A549 (cell line): ENCODE measurements at regions not wholly inside any gene's neighbourhood (a gene's known extent, or its start where the extent isn't known, plus 50 kb on each side); places are given as distances from the start of the nearest gene placed in this dataset.

Experiments used
- ATAC-seq, 2 experiments: fragments of 200-7000 bp in 1 of 2; fragments of >200 bp in 1 of 2; cut with Nextera tagmentation in 1 of 2; cut with Tn5 transposase in 1 of 2; 3 replicates each; pipeline versions ENCODE4 v1.8.0 to v1.9.1; 2018 to 2020; ENCODE audit warnings: mild to moderate bottlenecking in 1 of 2, moderate library complexity in 1 of 2
- CTCF ChIA-PET: fragments of 300-600 bp; sonication (Branson Sonifier 250); formaldehyde crosslinking; extraction: SDS; loops from one replicate; lab custom pipeline; 2021; ENCODE audit warnings: antibody characterized with exemption, inconsistent platforms; lab: Yijun Ruan, JAX
- POLR2A ChIA-PET: fragments of 350-600 bp; formaldehyde crosslinking; extraction: SDS; loops from one replicate; lab custom pipeline; 2021; ENCODE audit warnings: antibody characterized with exemption, inconsistent platforms; lab: Yijun Ruan, JAX
- DNase-seq, 2 experiments: peaks; one replicate each; pipeline versions ENCODE4 v3.0.0 to v3.0.0-alpha.2; 2011 to 2016; ENCODE audit warnings: low read depth in 1 of 2, low spot score in 1 of 2
- FAIRE-seq: peaks from 2 replicates; lab custom pipeline; 2011; peaks lifted over from hg19 to GRCh38; lab: Jason Lieb, UNC
- H3K27ac ChIP-seq, 2 experiments: fragments of >200 bp; sonication (Bioruptor Twin); formaldehyde crosslinking; 3 replicates each; pipeline ENCODE4 v1.5.1; 2016 to 2017
- H3K4me1 ChIP-seq: fragments of >200 bp; sonication (Bioruptor Twin); formaldehyde crosslinking; 3 replicates; pipeline ENCODE4 v1.6.1; 2016
- H3K4me2 ChIP-seq: fragments of >200 bp; sonication (Bioruptor Twin); formaldehyde crosslinking; 3 replicates; pipeline ENCODE4 v1.6.1; 2016
- H3K4me3 ChIP-seq: fragments of >200 bp; sonication (Bioruptor Twin); formaldehyde crosslinking; 3 replicates; pipeline ENCODE4 v1.5.1; 2016
- H3K9me3 ChIP-seq: fragments of >200 bp; sonication (Bioruptor Twin); formaldehyde crosslinking; 3 replicates; pipeline ENCODE4 v1.6.1; 2016
- CBX2 ChIP-seq: fragments of 200-600 bp; sonication (generic); IDR thresholded peaks from 2 replicates; pipeline ENCODE4 v1.6.1; 2016; ENCODE audit warnings: low read depth, mild to moderate bottlenecking, borderline replicate concordance
- CTCF ChIP-seq: fragments of >200 bp; sonication (Bioruptor Twin); formaldehyde crosslinking; IDR thresholded peaks from 3 replicates; pipeline ENCODE4 v1.5.1; 2016
- EP300 ChIP-seq, 2 experiments: fragments of >200 bp; sonication (Bioruptor Twin); formaldehyde crosslinking; IDR thresholded peaks; 2 replicates in 1 of 2; 3 replicates in 1 of 2; pipeline ENCODE4 v1.6.1; 2016 to 2017
- FOSB ChIP-seq: fragments of 250-450 bp; sonication (Bioruptor Pico); IDR thresholded peaks from 2 replicates; pipeline ENCODE4 v1.5.0; 2020; ENCODE audit warnings: mild to moderate bottlenecking, moderate library complexity
- FOXS1 ChIP-seq: fragments of 250-450 bp; sonication (Bioruptor Pico); IDR thresholded peaks from 2 replicates; pipeline ENCODE4 v1.5.0; 2020; ENCODE audit warnings: mild to moderate bottlenecking, moderate library complexity
- JUN ChIP-seq, 2 experiments: fragments of >200 bp; sonication (Bioruptor Twin); formaldehyde crosslinking; IDR thresholded peaks; 2 replicates in 1 of 2; 3 replicates in 1 of 2; pipeline ENCODE4 v1.6.1; 2016 to 2017
- JUNB ChIP-seq: fragments of >200 bp; sonication (Bioruptor Twin); formaldehyde crosslinking; IDR thresholded peaks from 2 replicates; pipeline ENCODE4 v1.6.1; 2016
- KDM5A ChIP-seq: fragments of 200-600 bp; sonication (generic); IDR thresholded peaks from 2 replicates; pipeline ENCODE4 v1.6.1; 2016; ENCODE audit warnings: antibody characterized with exemption, mild to moderate bottlenecking
- NFE2L2 ChIP-seq: fragments of 150-350 bp; conservative IDR thresholded peaks from 2 replicates; pipeline ENCODE4 v1.6.1; 2014; ENCODE audit warnings: low read length
- NR3C1 ChIP-seq: fragments of >200 bp; sonication (Bioruptor Twin); formaldehyde crosslinking; IDR thresholded peaks from 3 replicates; pipeline ENCODE4 v1.6.1; 2017
- POLR2A ChIP-seq: IDR thresholded peaks from 2 replicates; pipeline ENCODE4 v1.6.1; 2012; ENCODE audit warnings: mild to moderate bottlenecking, low read length
- RARB ChIP-seq: fragments of 250-450 bp; sonication (Bioruptor Pico); IDR thresholded peaks from 2 replicates; pipeline ENCODE4 v1.8.0; 2021; ENCODE audit warnings: mild to moderate bottlenecking, moderate library complexity
- REST ChIP-seq: fragments of 200-600 bp; sonication (generic); IDR thresholded peaks from 2 replicates; pipeline ENCODE4 v1.6.1; 2016; ENCODE audit warnings: antibody characterized with exemption, mild to moderate bottlenecking, moderate library complexity
- RFX5 ChIP-seq: fragments of 450-650 bp; IDR thresholded peaks from 2 replicates; pipeline ENCODE4 v1.7.1; 2014; ENCODE audit warnings: antibody characterized with exemption, mild to moderate bottlenecking, moderate library complexity
- SMC3 ChIP-seq: fragments of >200 bp; sonication (Bioruptor Twin); formaldehyde crosslinking; IDR thresholded peaks from 3 replicates; pipeline ENCODE4 v1.6.1; 2018; ENCODE audit warnings: inconsistent platforms
- SREBF2 ChIP-seq: fragments of 450-650 bp; IDR thresholded peaks from 2 replicates; pipeline ENCODE4 v1.6.1; 2014; ENCODE audit warnings: mild to moderate bottlenecking, moderate library complexity
- ZNF302 ChIP-seq: fragments of 250-450 bp; sonication (Bioruptor Pico); IDR thresholded peaks from 2 replicates; pipeline ENCODE4 v1.9.0; 2021; ENCODE audit warnings: inconsistent platforms, mild to moderate bottlenecking, moderate library complexity
- WGBS: methylation state at CpG from one replicate; pipeline ENCODE4 v1.1.6; 2017; ENCODE audit errors: missing lambda C conversion rate; 5-methylcytosine and 5-hydroxymethylcytosine counted together
- TF ChIP-seq, protein P1 (sequence below): fragments of >200 bp; sonication (Bioruptor Twin); formaldehyde crosslinking; IDR thresholded peaks from 2 replicates; pipeline ENCODE4 v1.6.1; 2016
- TF ChIP-seq, protein P2 (sequence below): fragments of >200 bp; sonication (Bioruptor Twin); formaldehyde crosslinking; IDR thresholded peaks from 3 replicates; pipeline ENCODE4 v1.6.1; 2016
- TF ChIP-seq, protein P3 (sequence below): fragments of 450-650 bp; IDR thresholded peaks from 2 replicates; pipeline ENCODE4 v1.6.1; 2014; ENCODE audit warnings: antibody characterized with exemption

DNA sequence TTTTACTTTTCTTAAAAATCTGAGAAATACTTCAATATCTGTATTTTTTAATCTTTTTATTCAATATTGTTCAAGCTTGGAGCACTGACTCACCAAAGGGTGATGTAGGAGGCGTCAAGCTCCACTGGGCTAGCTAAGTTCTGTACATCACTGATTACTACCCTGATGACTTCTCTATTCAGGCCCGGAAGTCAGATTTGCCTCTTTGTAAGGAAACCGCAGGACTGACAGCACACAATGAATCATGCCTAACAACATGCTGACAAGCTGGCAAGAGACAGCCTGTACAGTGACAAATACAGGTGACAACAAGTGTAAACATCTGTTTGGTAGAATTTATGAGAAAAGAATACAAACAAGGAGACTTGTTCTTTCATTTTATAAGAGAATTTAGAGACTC, 627.9 kb upstream of the RORB start:
- 14% methylated on average over 3 of the region's 3 CpGs for WGBS
- CTCF ChIA-PET = no interaction called here
- H3K4me2 ChIP-seq = no peak overlapping the region

GRCh38 chr9:73871636-73872035, 625.5 kb upstream of the RORB start:
- DNase-seq (no peak), FAIRE-seq (no peak), ATAC-seq (no peak)
- no peak overlapping the region for H3K27ac ChIP-seq
- no peak for TF ChIP-seq NR3C1
- TF ChIP-seq RFX5 = no peak
- H3K9me3 ChIP-seq = no peaks in the 10 kb centered on the region
- ChIA-PET POLR2A (no interaction called here), CTCF (no interaction called here)
- no peak overlapping the region for H3K4me2 ChIP-seq
- H3K4me3 ChIP-seq = no peak overlapping the region
- H3K4me1 ChIP-seq = no peaks in the 10 kb centered on the region
- WGBS = 48% methylated on average over 4 of the region's 4 CpGs

More for the DNA sequence above, 627.9 kb upstream of the RORB start:
- ATAC-seq (0 out of 6 replicates have a peak, but pooled peaks of 1 of the 2 experiments have one; percentile 50), FAIRE-seq (no peak), DNase-seq (peak in 1 of 2 experiments; percentile 13)
- Histone ChIP-seq H3K27ac (no peak overlapping the region), H3K9me3 (no peaks in the 10 kb centered on the region), H3K4me3 (no peak overlapping the region), H3K4me1 (no peaks in the 10 kb centered on the region)
- POLR2A ChIA-PET = no interaction called here
- no peak for TF ChIP-seq JUNB
- TF ChIP-seq CTCF = no peak
- TF ChIP-seq SMC3 = no peak
- no peak for TF ChIP-seq RFX5
- no peak for TF ChIP-seq CBX2

DNA sequence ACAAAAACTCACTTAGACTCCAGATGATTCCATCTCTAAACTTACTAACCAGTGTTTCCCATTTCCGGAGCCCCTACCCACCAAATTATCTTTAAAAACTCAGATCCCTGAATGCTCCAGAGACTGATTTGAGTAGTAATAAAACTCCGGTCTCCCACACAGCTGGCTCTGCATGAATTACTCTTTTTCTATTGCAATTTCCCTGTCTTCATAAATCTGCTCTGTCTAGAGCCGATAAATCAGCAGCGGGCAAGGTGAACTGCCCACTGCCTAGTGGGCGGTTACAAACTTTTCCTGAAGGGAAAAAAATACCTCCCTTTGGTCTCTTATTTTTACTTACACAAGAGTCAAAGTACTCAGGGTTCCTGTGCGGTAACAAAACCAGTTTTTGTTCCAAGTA, 624.4 kb upstream of the RORB start:
- 46% methylated on average over 6 of the region's 6 CpGs for WGBS
- ATAC-seq (no peak), FAIRE-seq (no peak), DNase-seq (no peak)
- TF ChIP-seq JUN (IDR thresholded peaks at IDR 0.05) (no peak), EP300 (IDR thresholded peaks at IDR 0.05) (no peak), RARB (CRISPR knock-in tag) (no peak), SMC3 (no peak), POLR2A (no peak), FOXS1 (CRISPR knock-in tag) (no peak), REST (no peak), KDM5A (no peak), ZNF302 (CRISPR knock-in tag) (no peak), SREBF2 (no peak), NFE2L2 (no peak), JUNB (no peak), FOSB (CRISPR knock-in tag) (no peak)
- TF ChIP-seq, protein P1, sequence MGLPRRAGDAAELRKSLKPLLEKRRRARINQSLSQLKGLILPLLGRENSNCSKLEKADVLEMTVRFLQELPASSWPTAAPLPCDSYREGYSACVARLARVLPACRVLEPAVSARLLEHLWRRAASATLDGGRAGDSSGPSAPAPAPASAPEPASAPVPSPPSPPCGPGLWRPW = no peak
- TF ChIP-seq, protein P2, sequence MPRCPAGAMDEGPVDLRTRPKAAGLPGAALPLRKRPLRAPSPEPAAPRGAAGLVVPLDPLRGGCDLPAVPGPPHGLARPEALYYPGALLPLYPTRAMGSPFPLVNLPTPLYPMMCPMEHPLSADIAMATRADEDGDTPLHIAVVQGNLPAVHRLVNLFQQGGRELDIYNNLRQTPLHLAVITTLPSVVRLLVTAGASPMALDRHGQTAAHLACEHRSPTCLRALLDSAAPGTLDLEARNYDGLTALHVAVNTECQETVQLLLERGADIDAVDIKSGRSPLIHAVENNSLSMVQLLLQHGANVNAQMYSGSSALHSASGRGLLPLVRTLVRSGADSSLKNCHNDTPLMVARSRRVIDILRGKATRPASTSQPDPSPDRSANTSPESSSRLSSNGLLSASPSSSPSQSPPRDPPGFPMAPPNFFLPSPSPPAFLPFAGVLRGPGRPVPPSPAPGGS = no peak
- TF ChIP-seq, protein P3, sequence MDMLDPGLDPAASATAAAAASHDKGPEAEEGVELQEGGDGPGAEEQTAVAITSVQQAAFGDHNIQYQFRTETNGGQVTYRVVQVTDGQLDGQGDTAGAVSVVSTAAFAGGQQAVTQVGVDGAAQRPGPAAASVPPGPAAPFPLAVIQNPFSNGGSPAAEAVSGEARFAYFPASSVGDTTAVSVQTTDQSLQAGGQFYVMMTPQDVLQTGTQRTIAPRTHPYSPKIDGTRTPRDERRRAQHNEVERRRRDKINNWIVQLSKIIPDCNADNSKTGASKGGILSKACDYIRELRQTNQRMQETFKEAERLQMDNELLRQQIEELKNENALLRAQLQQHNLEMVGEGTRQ = no peak
- Histone ChIP-seq H3K4me1 (no peaks in the 10 kb centered on the region), H3K9me3 (no peaks in the 10 kb centered on the region), H3K27ac (no peak overlapping the region), H3K4me3 (no peak overlapping the region), H3K4me2 (no peak overlapping the region)
- POLR2A ChIA-PET = no interaction called here
- CTCF ChIA-PET = no interaction called here
